OCI-LY7 (cell line): ENCODE measurements at regions not wholly inside any gene's neighbourhood (a gene's known extent, or its start where the extent isn't known, plus 50 kb on each side); places are given as distances from the start of the nearest gene placed in this dataset.

Experiments
- CTCF ChIP-seq: fragments of 200-600 bp; sonication (generic); conservative IDR thresholded peaks from 2 replicates; pipeline ENCODE4 v1.5.1; 2014; ENCODE audit warnings: mild to moderate bottlenecking, antibody characterized with exemption, low read length, moderate library complexity, mixed read lengths
- EZH2phosphoT487 ChIP-seq: fragments of 200-600 bp; sonication (generic); IDR thresholded peaks from 2 replicates; pipeline ENCODE4 v1.6.1; 2018; ENCODE audit warnings: low read depth, borderline replicate concordance, mild to moderate bottlenecking, mixed run types, antibody characterized with exemption, low read length, moderate library complexity, mixed read lengths

GRCh38 chr7:35351466-35351865, 97.6 kb upstream of the TBX20 start:
- no peak for TF ChIP-seq CTCF
- TF ChIP-seq EZH2phosphoT487, result no peak
